Left kidney (tissue), 1 donor: ENCODE measurements at regions not wholly inside any gene's neighbourhood (a gene's known extent, or its start where the extent isn't known, plus 50 kb on each side); places are given as distances from the start of the nearest gene placed in this dataset.

Source experiments
- DNase-seq: peaks from one replicate; pipeline ENCODE4 v3.0.0-alpha.2; 2013

DNA sequence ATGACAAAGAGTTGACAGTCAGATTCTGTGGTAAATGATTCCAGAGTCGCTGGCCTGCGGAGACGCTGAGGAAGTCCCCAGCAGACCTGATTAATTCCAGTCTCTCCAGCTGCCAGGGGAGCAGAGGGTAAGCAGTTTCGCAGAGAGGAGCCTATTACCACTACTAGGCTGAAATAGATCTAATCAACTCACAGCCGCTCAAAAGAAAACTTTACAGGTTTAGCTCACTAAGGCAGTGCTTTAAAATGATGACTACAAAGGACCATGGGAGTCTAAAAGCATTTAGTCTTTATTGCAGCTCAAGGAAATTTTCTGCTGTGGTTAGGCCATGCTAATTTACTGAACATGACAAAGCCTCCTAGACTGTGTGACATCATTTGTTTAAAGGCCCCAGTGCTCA is 445.6 kb upstream of the POU3F3 start:
- DNase-seq: no peak

DNA sequence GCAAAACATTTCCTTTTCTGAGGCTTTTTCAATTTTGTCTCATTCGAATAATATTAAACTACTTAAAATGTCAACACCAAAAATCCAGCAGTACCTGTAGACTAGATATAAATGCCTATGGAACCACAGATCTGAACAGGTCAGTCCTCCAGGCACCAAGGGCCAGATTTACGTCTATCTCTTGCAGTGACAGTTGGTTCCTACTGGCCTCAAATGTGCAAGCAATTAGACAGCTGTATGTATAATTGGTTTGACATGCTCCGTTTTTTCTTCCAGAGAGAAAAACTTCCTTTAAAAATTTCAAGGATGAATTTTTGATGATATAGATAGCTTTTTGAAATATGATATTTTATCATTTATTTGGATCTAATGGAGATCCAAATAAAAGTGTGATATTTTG is 443.8 kb upstream of the POU3F3 start:
- DNase-seq: no peak

DNA sequence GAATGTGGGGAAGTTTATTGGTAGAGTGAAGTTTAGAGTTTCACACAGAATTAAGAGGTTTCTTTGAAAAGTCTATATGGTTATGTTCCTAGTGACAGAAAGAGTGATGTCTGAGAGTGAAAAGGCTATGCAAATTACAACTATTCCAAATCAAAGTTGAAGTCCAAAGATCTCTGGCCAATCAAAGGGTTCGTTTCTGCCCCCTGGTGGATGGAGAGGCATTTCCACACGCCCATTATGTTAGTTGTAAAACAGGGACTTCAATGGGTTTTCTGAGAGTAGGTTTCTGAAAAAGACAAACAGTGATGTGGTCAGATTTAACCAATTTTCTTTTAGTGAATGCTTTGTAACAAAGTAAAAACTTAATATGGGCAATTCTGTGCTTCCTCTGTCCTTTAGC is 441.5 kb upstream of the POU3F3 start:
- no peak for DNase-seq

DNA sequence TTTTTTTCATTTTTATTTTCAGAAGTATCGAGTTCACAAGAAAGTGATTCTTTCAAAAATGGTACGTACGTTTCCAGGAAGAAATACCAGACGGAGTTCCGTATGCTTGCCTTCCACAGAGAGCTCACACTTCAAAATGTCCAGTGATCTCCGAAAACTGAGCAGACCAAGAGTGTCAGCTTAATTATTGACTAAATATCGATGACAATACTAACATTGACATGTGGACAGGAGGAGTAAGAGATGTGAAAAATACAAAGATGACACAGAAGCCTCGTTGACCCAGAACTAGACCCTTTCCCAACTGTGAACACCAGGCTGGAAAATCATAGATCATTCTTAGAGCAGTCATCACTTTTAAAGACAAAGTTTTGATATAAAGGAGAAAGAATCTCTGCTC is 440.0 kb upstream of the POU3F3 start:
- DNase-seq: no peak

DNA sequence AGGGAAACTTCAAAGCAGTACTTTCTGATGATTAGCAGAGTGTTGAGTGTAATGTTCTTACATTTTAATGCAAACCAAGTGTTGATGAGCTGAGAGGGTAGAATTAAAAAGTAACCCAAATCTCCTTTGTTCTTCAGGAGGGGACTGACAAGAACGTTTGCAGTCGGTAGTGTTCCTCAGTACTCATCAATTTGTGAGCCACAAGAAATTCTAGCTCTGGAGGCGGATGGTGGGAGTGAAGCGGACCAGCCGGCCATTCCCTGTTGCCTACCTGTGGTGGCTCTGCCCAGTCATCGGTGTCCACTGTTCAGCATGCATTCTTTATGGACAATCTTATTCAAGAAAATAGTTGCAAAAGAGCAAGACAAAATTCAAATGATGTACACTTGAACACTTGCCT is 438.6 kb upstream of the POU3F3 start:
- no peak for DNase-seq

DNA sequence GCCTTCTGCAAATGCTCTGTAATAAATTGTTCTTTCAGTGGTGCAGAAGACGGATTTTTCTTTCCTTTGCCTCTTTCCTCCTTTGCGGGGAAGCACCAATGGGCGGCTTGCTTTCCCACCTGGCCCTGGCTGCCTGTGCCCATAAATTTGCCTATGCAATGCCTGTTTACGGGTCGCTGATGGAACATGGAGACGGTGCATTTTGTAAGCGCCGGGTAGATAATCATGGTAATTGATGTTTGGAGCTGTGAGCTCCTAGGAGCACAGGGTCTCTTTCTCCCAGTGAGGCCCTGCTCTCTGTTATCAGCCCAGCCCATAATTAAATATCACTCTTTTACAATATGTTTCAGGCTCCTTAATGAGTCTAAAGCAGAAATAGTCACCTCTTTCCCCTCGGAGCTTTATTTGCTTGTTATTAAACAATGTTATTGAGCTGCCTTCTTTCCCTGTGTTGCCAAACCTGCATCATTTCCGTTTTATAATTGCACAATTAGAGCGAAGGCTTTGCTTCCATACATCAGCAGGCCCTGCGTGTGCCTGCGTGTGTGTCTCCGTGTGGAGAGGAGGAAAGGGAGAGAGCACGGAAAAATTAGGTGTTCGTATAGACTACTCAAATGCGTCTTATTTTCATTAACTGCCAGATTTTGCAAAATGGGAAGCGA is 437.4 kb upstream of the POU3F3 start:
- DNase-seq: no peak

DNA sequence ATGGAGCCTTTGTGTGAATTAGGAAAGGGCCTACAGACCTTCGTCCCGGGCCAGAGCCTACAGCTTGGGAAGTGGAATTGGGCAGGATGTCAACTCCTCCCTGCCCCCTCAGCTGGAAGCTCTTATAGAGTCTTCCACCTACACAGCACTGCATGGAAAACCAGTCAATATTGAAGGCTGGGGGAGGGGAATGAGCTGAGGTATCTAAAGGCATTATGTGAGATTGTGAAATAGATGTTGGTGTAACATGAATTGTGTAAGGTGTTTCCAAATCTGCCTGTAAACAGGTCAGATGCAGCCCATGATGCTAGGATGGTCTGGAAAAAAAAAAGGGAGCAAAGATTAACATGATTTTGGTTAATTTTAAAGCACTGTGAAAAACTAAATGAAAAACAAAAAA is 433.5 kb upstream of the POU3F3 start:
- no peak for DNase-seq

DNA sequence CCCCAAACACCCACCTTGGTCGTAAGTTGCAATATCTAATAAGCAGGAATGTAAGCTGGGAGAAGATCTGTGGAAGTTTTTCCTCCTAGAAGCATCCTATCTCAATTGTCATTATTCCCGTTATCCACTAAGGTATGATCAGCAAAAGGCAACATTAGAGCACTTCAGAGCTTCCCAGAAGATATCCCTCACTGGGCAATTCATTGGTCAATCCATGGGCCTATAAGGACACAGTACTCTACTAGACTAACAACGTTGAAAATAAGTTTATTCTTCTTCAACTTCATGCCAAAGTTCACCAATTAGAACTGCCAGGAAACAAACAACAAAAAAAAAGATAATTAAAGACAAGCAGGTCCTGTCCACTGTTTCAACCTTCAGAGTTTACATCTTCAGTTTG is 433.0 kb upstream of the POU3F3 start:
- DNase-seq: no peak

DNA sequence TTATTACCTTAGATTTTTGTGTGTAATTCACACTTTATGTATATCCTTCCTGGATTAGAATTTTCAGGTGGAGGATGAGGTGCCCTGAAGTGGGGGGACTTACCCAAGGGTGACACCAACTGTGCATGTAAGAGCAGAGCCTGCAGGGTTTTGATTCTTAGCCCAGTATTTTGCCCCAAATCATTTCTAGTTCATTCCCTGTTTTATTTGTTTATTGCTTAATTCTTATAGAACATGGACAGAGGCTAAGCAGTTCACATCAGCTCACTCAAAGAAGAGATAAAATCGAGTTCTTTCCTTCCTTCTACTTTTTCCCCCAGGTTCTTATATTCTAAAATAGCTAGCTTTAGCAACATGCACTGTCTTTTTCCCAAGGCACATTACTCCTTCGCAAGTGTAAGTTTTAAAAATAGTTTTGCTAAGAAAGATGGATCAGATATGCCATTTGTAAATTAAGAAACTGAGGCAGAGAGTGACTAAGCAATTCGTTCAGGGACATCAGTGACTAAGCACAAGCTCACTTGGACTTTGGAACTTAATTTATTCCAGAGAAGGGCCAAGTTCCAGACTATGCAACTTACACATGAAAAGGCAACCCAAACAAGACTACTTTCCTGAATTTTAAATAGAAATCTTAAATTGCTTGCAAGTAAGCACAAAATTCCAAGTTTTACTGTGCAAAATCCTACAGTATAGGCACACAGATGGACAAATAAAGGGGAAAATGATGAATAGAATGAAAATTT is 427.9 kb upstream of the POU3F3 start:
- DNase-seq: no peak

DNA sequence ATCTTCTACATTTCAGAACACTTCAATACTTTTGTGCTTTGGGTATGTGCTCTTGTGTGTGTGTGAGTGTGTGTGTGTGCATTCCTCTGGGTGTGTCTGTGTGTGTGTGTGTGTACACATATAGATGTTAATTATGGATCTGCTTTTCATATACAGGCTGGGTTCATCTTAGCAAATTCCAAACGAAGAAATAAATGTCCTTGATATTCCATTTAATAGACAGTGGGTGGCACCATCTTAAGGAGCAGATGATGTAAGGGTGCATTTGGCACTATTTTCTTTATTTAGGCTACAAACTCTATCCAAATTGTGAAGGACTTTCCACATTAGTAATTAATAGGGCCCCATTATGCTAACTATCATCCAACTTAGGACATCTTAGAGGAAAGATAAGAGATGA is 425.8 kb upstream of the POU3F3 start:
- DNase-seq: no peak

DNA sequence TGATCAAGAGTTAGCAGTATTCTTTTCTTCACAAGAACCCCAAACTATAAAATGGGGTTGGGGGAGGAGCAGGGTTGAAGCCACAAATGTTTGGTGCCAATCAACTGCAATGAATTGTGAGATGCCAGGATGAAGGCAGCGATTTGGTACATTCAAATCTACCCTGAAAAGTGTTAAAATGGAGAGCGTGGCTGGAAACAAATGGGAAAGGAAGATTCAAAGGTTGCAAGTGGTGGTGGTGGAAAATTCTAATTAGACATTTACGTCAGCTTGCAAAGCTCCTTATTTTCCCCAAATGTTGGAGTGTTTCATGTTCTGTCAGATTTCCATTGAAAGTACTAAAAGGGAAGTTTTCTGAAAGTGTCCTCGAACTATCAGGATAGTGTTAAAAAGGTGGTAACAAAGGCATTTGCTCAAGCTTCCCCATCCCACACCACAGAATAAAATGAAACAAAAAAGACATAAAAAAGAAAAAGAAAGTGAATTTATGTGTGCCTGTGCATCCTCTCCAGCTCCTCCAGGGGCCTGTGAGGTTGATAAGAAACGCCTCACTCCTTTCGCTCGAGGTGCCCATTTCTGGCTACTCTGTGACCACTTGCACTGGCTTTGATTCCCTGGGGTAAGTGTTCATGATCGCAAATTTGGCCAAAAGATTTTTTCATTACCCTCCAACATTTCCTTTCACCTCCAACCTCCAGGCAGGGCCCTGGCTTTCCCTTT is 424.1 kb upstream of the POU3F3 start:
- DNase-seq: no peak

DNA sequence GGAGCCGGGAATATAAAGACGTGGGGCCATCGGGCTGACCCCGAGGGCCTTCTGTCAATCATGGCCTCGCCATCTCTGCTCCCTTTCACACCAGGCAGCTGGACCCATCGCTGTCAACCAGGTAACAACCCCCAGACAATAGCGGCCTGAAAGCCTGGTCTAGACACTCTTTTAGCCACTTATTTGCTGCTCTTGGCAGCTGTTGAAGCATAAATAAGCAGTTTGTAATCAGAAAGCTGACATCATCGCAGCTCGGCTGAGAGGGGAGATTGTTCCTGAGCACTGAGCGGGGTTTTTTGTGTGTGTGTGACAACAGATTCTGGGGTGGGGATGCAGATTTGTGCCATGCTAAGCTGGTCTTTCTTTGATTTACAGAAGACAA is 423.6 kb upstream of the POU3F3 start:
- DNase-seq: no peak

DNA sequence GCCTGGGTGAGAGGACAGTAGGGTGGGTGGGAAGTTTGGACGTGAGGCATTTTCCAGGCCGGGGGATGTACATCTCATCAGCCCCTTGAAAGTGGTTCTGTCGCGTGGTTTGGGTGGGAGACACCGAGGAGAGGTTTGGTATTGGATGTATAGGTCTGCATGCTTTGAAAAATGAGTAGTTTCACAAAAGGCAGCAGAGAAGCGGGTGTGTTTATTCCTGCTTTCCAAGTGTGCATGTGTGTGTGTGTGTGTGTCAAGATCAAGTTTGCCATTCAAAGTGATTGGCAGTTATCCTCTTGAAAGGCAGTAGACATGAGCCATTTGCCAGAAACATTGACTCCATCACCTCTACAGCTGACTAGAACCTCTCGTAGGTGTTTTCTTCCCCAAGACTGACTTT is 423.1 kb upstream of the POU3F3 start:
- no peak for DNase-seq

DNA sequence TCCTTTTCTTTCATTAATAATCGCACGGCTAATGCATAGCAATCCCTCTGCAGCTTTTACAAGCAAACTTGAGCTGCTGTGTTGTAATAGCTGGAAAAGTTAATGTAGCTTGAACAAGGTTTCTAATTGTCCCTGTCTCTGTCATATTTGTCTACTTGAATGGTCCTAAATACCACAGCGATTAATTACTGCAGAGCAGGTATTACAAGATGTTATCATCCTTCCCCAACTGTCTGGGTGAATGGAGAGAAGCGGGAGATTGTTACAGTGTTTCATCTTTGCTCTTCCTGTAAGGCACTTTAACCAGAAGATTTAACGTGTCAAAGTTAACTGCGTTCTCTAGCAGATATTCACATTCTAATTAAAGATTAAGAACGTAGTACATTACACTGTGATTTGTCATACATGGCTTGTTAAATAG is 422.2 kb upstream of the POU3F3 start:
- no peak for DNase-seq

DNA sequence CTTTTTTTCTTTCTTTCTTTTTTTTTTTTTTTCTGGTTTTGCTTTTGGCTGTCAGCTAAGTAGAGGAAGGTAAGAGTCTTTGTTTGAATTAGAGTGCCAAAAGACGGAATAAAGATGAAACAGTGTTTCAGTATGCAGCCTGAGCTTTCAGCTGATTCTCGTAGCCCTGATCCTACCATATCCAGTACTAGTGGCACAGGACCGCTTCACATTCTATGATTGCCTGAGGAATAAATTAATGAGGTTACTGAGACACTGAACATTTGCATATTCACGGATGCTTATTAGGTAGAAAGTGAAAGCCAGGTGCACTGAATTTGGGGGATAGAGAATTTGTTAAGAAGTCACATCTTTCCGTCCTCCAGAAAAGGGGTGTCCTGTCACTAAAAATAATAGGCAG is 421.5 kb upstream of the POU3F3 start:
- no peak for DNase-seq

DNA sequence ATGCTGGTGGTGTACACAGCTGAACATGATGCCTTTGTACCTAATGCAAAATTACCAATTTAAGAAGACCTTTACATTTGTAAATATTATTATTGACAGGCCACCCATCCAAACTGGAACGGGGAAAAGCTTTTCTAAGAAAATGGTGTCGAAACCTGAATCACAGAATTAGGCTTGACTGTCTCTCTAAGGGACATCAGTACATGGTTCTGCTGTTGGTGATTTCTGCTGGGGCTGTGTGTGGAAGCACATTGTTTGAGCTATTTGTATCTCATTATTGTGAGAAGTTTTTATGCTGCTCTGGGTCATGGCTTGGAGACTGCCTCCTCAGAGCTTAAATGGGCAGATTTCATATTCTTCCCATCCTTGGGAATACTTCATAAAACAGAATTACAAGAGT is 420.9 kb upstream of the POU3F3 start:
- no peak for DNase-seq

DNA sequence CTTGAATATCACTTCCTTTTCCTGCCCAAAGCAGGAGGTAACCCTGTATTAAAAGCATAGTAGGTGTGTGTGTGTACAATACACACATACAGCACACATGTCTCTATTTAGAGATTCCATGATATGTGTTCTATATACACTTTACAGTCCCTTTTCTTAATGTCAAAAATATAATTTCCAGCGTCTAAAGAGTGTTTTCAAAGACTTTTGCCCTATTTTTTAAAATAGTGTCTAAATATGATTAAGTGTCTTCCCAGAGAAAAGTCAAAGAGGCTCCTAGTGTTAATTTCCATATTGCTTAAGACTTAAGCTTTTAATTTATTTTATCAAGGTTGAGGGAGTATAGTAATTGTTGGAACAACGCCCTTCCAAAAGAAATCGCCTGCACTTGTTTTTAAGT is 420.3 kb upstream of the POU3F3 start:
- DNase-seq: no peak

DNA sequence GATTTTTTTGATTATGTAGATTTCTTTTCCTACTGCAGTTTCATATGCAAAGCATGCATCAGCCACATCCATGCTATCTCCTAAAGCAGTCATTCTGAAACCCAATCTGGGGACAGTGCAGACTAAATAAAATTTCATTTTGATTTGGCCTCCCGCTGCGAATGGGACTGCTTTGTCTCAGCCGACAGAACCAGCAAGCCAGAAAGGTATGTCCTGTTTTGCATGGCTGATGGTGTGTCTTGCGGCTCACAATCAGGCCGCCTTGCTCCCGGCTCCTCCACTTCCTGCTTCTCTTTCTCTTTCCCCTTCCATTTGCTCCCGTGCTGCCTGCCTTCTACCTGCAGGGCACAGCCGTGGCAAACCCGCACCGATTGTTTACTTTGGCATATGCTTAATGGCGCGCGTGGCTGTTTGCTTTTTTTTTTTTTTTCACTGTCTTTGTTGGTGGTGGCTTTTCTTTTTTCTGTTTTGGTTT is 419.6 kb upstream of the POU3F3 start:
- peak; percentile 41 for DNase-seq

DNA sequence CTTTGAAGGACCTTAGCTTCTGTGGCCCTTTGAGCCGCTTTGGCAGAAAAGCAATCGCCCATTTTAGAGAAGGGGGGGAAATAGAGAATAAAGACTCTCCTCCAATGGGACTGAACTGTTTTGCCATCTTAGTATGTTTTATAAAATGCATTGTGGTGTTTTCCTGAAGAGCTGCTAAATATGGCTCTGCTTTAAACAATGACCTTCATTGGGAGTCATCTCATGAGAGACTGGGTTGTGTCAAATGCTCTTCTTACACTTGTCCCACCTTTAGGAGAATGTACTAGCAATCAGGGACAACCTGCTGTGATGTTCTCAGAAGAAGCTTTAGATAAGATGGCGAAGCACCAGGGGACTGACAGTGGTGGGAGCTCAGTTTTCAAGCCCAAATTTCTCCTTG is 418.9 kb upstream of the POU3F3 start:
- DNase-seq: no peak

DNA sequence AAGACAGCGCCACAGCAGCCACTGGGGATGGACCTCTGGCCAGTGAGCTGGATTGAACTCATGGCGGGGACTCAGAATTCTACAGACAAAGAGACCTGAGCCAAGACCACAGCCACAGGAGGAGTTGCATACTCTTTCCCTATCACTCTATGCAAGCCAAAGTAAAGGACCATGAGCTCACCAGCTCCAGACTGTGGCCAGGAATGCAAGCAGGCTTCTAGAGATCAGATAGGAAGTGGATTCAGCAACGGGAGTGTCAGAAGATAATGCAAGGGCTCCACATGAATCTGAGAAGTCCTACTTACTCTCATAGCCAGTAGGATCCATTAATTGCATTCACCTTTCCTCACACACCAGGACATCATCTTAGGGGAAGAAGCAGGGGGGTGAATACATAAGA is 415.4 kb upstream of the POU3F3 start:
- no peak for DNase-seq

DNA sequence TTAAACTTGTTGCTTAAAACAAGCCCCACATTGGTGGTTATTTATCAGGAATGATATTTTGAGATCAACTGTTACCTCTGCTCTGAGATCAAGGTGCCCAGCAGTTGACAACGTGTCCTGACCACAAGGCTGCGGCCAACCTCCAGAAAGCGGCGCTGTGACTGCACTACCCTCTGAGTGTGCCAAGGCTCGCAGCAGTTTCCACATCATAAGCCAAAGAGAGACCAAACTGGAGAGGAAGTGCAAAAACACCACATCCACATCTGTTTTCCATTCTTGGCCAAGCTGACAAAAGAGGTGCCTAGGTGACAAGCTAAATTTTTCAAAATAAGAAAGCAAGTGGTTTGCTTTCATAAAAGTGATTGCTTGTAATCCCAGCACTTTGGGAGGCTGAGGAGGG is 410.8 kb upstream of the POU3F3 start:
- no peak for DNase-seq

DNA sequence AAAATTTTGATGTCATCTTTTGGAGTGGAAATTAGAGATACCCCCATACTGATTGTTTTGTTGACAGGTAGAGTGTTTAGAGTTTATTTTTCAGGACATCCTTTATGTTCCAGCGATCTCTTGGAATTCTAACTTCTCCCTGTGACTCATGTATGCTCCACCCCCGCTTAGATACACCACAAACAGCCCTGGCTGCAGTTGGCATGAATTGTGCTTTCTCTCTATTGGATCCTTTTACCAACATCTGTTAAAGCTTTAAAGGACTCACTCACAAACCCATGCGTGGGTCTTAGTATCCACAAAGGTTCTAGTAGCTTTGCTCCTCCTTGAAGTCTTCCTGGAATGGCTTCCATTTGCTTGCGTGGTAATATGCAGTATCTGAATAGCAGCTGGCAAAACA is 409.5 kb upstream of the POU3F3 start:
- no peak for DNase-seq

DNA sequence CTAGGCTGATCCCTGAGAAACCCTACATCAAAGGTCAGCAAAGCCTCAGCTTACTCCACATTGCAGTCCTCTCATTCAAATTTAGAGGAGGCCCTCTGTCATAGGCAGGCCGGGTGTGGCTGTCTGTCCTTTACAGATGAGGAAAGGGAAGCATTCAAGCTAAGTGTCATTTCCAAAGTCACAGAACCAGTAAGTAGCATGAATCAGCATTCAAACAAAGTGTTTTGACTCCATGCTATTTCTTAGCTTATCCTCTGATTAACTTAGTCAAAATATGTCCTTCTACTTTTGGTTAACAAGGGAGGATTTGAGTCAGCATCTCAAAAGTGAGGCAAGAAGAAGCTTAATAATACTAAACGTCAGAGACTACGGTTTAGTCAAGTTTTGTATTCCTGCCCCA is 409.0 kb upstream of the POU3F3 start:
- DNase-seq: no peak
